ENCODE measurements at regions not wholly inside any gene's neighbourhood (a gene's known extent, or its start where the extent isn't known, plus 50 kb on each side); places are given as distances from the start of the nearest gene placed in this dataset.

DNA sequence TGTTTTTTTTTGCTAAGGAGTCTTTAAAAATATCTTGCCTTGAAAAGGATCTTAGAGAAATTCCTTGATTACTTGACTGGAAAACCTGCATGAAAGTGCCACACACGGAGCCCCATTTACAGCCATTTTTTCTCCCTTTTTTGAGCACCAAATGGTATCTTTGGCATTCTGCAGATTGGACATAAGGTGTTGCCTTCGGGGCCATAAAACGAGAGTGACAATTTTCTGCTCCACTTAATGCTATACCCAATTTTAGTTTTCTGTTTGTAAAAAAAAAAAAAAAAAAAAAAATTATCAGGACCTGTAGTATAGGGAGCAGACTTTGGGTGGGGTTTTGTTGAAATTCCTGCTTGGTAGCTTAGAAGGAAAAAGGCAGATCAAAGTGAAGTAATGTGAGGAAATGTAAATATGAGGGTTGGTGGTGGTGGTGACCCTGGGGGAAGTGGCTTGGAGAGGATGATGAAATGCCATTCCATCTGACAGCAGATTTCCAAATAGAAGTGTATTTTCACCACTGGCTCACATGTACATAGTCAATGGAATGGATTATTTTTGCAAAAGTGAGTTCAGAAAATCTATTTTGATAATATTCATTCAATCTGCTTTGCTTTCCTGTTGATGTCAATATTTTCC, 212.1 kb upstream of the SOX4 start:
- no peak for DNase-seq

DNA sequence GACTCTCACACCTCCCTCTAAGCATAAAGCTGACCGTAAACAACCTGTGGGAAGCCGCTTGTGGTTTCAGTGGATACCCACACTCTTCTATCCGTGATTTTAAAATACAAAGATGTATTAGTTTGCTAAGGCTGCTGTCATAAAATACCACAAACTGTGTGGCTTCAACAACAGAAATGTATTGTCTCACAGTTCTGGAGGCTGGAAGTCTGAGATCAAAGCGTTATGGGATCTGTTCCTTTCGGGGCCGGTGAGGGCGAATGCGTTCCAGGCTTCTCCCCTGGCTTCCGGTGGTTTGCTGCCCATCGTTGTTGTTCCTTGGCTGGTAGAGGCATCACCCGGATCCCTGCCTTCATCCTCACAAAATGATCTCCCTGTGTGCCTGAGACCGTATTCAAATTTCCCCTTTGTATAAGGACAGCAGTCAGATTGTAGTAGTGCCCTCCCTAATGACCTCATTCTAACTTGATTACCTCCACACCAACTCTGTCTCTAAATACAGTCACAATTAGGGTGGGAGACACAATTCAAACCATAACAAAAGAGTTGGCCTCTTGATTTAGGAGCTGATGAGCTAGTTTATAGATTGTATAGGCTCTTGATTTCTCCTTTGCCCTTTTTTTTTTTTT, 210.6 kb upstream of the SOX4 start:
- no peak for DNase-seq

DNA sequence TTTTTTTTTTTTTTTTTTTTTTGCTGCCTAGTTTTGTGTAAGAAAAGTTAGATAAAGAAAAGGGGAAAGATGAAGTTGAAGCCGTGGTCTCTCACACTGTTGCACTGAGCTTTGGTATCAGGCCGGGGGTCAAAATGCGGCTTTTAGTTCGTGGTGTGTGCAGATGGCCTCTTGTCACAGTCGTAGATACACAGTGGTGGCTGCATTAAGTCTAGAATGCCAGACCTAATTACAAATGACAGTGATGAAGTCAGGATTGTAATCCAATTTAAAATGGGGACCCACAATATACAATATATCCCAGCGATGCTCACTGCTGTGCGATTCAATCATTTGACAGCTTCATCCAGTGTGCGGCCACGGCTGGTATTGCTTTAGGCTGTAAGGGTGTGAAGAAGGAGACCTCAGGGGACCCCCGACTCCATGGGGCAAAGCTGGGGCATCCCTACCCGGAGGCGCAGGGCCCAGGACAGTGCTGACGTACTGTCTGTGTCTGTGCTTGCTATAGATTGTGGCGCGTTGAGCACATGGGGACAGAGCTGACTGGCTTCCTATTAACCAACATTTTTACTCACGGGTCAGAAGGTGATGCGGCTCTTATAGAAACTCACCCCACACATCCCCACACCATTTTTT, 210.0 kb upstream of the SOX4 start:
- no peak for DNase-seq

DNA sequence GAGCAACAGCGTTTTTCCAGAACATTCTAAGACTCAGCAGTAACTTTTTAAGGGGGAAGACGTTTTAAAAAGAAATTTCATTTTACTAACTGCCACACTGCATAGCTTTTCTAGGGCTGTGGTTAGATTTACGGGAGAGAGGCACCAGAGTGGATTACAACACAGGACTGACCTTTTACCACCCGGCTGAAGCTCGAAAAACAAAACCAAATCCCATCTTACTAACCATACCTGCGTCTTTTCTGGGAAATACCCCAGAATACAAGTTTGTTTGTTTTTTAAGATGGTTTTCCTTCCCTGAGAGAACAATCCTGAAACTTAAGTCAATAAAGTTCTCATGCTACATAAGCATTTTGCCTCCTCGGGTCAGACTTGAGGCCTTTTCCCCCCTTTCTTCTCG, 209.3 kb upstream of the SOX4 start:
- DNase-seq: no peak

DNA sequence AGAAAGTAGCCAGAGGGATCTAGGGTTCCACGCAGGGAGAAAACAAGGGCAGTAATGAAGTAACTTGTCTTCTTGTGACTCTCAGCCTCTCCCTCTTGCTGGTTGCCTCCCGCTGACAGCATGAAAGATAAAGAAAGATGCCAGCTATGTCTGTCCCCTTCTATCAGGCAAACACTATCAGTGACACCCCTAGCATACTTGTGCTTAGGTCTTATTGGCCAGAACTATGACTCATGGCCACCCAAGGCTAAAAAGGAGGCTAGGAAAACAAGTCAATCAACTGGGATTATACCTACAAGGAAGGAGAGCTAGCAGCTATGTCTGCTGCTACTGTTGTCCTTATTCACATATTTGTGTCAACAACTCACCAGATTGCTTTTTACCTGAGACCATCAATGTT, 206.8 kb upstream of the SOX4 start:
- DNase-seq: no peak

DNA sequence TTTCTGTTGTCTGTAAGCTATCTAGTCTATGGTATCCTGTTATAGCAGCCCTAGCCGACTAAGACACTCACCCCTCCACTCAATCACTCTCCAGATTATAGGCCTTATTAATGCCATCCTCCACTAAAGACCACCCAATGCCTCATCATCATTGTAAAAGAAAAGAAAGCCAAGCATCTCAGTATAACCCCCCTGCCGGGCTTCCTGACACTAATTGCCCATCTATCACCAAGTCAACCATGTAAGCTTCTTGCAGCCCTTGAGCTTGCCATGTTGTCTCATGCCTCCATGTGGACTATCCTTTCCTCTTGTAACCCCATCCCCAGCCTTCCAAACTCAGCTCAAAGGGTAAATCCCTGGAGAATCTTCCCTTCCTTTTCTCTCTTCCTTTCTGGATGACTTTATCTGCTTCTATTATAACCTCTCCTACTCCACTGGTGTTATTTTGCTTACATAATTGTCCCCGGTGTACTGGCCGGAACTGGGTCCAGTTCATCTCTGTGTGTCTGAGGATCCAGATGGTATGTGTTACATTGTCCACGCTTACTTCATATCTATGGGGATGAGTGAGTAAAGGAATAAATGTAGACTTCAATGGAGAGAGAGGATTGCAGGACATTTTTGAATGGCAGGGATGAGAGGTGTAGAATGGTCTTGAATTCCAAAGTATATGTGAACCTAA, 202.9 kb upstream of the SOX4 start:
- no peak for DNase-seq

DNA sequence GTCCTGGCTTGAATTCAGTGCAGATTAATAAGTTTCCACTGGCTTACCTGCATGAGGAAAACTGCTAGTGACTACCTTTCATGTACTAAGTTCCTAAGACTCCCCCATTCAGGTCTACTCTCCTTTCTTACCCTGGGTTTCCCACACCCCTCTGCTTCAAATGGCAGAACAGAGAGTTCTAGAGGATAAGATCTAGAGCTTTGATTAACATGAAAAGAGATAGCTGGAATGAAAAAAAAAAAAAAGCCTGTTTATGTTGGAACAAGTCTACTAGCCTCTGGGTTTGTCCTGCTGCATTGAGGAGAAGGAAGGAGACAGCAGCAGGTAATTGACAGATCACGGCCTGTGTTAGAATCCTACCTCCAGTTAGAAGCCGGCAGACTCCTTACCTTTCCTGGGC, 201.4 kb upstream of the SOX4 start:
- no peak for DNase-seq

DNA sequence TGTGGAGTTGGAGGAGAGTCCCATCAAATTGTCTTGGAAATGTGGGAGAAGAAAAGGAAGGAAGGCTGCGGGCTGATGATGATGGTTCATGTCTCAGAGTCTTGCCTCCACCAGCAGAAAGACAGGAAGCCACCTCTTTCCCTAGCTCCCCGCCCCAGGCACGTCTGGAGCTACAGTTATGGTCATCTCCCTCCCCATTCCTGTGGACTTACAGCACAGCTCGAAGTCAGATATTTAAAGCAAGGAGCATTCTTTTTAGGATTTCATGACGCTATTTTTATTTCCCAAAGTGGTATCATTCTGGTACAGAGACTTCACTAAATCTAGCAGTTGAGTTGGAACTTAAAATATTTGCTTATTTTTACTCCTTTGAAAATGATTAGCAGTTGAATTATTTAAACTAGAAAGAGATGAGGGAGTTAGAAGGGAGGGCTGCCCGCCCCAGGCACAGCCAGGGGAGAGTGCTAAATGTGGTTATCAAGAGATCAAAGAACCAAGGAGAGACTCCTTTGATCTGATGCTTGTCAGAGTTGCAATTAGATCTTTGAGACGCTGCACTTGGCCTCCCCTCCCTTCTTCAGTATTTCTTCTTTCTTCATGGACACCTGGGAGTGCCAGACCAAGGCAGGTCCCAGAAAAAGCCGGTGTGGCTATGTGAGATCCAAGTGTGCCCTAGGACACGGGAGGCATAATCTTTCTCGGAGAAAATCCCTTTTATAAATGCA, 199.9 kb upstream of the SOX4 start:
- DNase-seq: no peak

DNA sequence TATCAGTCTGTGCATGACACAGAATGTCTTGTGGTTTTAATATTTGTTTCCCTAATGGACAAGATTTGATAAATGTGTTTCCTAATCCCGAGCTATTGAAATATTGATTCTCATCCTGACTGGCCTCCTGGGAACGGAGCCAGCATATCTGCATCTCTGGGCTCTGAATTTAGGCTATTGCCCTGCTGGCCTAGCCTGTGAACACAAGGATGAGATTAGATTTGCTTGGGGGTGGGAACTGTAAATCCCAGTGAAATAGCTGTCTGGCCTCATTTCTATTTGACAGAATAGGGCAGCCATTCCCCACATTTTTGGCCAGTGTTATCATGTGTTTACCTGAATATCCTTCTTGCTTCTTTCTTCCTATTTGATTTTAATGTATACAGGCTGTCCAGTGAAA, 198.4 kb upstream of the SOX4 start:
- no peak for DNase-seq

DNA sequence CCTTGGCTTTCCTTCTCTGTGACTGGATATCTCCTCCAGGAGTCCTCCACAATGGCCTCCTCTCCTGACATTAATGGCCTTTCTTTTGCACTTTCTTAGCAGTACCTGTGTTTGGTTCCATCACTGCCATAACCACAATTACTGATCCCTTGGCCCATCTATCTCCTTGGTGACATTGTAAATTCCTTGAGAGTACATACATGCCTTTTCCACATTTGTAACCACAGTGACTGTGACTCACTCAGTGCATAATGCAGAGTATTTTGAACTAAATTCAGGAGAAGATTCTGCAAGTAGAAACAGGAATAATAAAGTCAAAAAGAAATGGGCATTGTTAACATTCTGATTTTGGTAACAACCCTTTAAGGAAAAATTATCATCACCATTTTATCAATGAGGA, 197.2 kb upstream of the SOX4 start:
- DNase-seq: no peak

DNA sequence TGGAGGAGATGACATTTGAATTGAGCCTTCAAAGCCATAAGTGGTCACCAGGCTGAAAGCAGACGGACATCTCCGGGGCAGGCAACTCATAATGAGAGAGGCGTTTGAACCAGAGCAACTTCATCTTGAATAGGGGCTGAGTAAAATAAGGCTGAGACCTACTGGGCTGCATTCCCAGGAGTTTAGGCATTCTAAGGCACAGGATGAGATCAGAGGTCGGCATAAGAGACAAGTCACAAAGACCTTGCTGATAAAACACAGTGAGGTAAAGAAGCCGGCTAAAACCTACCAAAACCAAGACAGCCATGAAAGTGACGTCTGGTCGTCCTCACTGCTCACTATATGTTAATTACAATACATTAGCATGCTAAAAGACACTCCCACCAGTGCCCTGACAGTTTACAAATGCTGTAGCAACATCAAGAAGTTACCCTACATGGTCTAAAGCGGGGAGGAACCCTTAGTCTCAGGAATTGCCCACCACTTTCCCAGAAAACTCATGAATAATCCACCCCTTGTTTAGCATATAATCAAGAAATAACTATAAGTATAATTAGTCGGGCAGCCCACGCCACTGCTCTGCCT, 194.7 kb upstream of the SOX4 start:
- no peak for DNase-seq

DNA sequence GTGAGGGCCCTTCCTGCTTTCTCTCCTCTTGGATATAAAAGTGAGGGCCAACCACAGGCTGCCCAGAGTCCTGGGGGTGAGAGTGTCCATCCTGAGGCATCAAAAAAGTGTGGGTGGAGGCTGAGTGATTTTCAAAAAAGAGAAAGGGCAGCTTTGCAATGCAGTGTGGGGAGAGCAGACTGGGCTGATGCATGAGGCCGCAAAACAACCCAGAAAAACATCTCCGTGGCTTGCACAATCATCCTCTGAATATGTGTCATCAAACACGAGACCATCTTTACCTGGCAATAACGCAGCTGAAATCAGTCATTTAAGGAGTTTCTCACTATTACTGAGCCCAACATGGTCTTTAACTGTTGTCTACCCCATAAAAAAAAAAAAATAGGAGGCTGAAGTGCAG, 191.2 kb upstream of the SOX4 start:
- DNase-seq: no peak

DNA sequence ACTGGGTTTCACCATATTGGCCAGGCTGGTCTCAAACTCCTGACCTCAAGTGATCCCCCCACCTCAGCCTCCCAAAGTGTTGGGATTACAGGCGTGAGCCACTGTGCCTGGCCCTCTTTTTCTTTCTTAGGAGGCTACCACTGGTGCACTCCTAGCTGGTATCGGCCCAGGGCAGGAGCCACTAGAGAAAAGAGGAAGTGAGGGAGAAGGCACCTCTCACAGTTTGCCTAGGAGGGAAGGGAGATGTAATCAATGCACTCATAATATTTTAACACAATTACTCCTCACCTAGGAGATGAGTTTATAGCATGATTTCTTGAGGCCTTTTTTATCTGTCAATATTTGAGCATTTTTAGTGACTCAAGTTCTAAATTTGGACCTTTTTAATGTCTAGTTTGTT, 189.0 kb upstream of the SOX4 start:
- DNase-seq: no peak

DNA sequence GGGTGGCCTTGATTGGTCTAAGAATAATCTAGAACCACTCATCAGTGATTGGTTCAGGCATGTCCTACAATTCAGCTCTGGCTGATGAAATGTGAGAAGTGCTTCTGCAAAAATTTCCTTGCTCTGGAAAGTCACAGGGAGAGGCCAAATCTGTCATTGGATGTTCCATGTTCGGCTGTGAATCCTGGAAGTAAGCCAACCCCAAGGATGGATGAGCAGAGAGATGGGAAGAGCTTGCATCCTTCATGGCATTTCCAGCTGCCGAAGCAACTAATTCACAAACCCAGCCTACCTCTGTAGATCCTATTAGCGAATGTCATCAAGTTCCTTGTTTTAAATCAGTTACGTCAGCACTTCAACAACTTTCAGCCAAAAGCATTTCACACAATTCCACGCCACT, 187.2 kb upstream of the SOX4 start:
- peak; percentile 32 for DNase-seq

DNA sequence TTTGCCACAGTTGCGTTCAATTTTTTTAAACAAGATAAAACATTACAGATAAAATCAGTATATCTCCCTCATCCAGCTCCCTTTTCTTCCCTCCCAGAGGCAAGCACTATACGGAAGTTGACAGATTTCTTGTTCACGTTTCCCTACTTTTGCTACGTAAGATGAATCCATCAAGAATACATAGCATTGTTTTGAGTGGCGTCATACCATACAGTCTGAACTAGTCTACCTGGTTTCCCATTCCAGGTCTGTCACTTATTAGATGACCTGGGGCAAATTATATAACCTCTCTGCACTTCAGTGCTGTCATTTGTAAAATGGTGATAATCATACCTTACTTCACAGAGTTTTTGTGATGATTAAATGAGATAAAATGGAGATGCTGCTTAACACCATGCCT, 184.3 kb upstream of the SOX4 start:
- no peak for DNase-seq

DNA sequence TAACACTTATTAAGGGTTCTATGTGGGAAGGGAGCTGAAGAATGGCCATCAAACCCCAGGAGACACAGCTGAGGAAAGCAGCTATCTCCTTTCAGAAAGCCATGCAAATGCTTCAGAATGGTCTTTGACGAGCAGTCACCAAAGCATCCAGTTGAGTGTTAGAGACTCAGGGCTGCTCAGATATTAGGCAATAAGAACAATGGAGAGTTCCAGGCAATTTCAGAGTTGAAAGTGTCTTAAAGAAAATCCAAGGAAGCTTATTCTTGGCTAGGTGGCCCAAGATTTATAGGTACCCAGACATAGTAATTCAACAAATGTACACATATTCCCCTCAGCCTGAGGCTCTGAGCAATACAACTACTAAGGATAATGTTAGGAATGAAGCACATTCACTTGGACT, 180.1 kb upstream of the SOX4 start:
- no peak for DNase-seq

DNA sequence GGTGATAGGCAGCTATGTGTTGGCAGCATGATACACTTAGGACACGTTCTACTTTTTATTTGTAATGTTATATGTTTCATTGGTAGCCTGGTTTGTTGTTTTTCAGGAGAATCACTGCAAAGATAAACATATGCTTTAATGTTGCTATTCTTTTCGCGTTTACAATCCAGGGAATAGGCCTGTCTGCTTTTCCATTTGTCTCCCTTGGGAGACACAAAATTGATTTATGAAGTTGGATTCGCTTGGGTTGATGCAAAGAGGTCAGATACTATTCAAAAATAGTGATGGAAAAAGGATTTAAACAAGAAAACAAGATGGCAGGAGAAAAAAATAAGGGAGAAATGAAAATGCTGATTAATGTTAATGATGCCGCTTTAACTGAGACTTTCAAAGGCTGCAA, 179.5 kb upstream of the SOX4 start:
- DNase-seq: no peak

DNA sequence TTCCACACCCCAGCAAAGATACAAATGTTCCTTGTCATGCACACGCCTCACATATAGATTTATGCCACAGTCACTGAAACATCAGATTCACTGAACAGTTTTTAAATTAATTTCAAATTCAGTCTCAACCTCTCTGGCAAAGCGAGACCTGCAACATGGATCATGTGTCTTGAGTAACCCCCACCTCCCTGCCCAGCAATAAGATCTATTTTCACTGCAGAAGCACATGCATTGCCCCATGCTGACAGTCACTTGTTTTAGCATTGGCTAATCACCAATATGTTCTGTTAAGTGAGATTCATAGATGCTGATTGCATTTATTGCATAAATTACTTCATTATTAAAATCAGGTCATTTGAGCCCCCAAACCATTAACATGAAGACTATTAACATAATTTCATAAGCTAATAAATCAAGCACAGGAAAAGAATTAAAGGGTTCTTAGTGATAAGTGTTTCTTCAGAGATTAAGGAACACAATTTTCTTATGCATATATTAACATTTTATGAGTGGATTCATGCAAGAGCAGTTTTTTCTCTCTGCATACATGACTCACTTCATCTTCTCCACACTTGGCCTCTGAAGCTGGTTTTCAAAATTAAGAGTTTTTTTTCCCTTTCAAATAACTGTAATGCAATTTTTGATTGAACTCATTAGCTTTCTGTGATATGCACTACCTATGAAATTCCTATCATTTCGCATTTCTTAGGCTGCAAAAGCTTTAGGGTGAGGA, 173.2 kb upstream of the SOX4 start:
- no peak for DNase-seq

DNA sequence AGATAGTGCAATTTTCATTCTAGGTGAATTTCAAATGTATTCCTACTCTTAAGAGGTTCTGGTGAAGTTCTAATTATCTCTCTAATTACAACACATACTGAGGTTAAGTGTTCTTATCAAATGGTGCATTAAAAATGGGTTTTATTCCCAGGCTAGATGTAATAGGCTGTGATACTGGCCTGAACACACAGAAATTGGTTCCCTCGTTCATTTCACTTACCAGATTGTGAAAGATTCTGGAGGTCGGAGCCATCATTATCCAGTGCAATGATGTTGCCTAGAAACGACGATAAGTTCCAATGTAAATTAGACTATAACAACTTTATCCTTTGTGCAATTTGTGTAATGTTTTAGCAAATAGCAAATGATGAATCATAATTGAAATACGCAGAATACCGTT, 172.6 kb upstream of the SOX4 start:
- no peak for DNase-seq

DNA sequence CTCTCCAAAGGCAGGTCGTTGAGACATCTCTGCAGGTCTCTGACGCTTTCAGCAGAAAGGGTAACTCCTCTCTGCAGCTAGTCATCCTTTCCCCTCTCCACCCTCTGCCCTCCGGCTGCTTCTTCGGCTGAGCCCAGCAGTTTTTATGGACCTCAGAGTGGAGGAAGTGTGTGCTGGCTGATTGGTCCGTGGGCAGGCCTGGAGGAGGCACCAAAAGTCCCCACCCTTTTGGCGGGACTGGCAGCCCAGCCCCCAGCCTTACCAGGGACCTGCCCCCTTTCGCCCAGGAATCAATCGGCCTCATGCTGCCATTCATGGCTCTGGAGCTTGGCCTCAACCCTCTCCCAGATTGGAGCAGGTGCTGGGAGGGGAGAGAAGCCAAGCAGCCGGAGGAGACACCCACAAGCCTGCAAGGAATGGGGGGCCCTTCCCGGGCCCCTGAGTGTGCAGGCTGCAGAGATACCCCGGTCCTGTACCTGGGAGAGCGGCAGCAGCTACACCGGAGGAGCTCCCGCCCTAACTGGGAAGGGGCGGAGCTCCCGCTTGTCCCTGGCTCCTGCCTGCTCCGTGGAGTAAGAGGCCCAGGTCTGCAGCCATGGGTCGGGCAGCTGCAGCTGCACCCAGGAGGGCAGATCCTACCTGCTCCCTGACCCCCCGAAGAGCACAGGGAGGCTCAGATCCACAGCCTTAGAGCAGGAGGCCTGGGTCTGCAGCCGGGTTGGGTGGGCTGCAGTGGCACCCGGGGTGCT, 170.3 kb upstream of the SOX4 start:
- no peak for DNase-seq

DNA sequence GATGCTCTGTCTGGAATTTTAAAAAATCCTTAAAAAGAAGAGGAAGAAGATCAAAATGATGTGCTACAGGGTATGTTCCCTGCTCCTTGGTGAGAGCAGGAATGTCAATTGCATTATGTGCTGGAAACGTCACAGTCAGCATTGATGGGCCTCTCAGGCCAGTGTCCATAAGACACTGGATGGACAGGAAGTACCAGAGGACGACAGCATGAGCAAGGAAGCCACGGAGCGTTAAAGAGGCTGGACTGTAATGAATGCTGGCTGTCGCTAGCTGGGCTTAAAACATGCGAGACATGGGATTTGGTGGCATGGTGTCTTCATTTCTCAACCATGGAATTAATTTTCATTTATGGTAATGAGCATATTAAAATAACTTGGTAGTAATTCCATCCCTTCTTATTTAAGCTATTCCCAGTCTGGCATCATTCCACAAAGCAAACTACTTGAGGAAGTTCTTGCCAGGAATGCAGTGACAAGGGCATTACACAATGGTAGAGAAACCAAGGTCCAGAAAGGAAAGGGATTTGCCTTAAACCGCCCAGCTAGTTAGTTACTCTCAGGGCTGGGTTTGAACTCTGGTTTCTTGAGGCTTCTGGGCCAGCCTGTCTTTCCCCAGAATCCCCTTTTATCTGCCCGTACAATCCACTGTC, 166.6 kb upstream of the SOX4 start:
- DNase-seq: no peak
